ENCODE measurements at regions not wholly inside any gene's neighbourhood (a gene's known extent, or its start where the extent isn't known, plus 50 kb on each side); places are given as distances from the start of the nearest gene placed in this dataset.

DNA sequence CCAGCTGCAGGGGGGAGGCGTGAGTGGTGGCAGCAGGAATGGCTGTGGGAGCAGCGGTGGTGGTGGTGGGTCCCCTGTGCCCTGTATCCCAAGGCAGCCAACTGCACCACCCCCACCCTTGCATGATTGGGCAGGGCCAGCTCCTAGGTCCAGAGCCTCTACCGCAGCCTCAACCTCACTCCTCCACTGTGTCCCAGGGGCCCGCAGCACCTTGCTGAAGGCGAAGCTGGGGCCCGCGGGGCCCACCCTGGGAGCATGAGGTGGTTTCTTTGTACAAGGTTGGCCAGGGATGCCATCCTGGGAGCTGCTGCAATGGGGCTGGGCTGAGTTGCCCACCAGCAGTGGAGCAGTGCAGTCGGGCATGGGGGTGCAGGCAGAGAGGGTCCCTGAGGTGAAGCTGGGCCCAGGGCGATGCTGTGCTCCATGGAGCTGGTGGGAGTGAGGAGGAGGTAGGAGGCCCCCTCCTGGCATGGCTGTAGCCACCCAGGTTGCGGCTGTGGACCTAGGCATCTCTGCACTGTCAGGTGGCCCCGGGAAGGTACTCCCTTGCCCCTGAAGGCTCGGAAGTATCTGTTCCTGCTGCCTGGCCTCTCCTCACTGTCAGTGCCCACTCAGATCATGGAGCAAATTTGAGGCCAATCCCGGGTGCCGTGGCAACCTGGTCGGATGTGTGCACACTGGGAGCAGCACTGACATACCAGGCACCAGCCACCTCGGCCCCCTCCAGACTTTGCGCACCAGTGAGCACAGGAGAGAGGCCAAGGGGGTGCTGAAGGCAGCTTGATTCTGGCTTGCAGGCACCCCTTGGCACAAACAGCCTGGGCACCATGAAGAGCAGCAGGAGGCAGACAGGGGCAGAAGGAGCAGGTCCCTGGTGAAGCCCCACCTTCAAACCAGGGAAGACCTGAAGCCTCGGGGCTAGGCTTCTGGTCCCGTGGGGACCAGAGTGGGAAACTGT lies 60.2 kb upstream of the L3MBTL3 start:
- H3K36me3 ChIP-seq (ENCODE audit: control insufficient read depth in 4 of 4, insufficient read depth in 4 of 4, low read length in 4 of 4), result no peaks in the 10 kb centered on the region
- no peaks in the 10 kb centered on the region for H3K27me3 ChIP-seq (ENCODE audit: control insufficient read depth in 3 of 3, insufficient read depth in 3 of 3, low read length in 2 of 3)
- H3K4me1 ChIP-seq (ENCODE audit: control insufficient read depth in 5 of 5, insufficient read depth in 5 of 5, low read length in 5 of 5), result no peaks in the 10 kb centered on the region
- peaks cover 0 to 5% (median 0%) of the 10 kb centered on the region in 4 donors for H3K9me3 ChIP-seq (ENCODE audit: control insufficient read depth in 4 of 4, insufficient read depth in 3 of 4, low read length in 3 of 4)
- H3K4me3 ChIP-seq, result no peak overlapping the region
- TF ChIP-seq, protein P1, sequence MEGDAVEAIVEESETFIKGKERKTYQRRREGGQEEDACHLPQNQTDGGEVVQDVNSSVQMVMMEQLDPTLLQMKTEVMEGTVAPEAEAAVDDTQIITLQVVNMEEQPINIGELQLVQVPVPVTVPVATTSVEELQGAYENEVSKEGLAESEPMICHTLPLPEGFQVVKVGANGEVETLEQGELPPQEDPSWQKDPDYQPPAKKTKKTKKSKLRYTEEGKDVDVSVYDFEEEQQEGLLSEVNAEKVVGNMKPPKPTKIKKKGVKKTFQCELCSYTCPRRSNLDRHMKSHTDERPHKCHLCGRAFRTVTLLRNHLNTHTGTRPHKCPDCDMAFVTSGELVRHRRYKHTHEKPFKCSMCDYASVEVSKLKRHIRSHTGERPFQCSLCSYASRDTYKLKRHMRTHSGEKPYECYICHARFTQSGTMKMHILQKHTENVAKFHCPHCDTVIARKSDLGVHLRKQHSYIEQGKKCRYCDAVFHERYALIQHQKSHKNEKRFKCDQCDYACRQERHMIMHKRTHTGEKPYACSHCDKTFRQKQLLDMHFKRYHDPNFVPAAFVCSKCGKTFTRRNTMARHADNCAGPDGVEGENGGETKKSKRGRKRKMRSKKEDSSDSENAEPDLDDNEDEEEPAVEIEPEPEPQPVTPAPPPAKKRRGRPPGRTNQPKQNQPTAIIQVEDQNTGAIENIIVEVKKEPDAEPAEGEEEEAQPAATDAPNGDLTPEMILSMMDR (IDR thresholded peaks at IDR 0.05; ENCODE audit: control extremely low read depth, extremely low read depth), result no peak
- WGBS, 2 donors, result 91 to 94% methylated on average over 19 of the region's 19 CpGs
- DNase-seq (no peak), ATAC-seq (ENCODE audit: insufficient read depth, low FRiP score) (no peak)
- no peak overlapping the region for H3K9ac ChIP-seq (ENCODE audit: insufficient read depth in 1 of 2, low read length in 2 of 2)
- H3K27ac ChIP-seq (ENCODE audit: low read depth in 1 of 2, low read length in 1 of 2), result no peak overlapping the region

DNA sequence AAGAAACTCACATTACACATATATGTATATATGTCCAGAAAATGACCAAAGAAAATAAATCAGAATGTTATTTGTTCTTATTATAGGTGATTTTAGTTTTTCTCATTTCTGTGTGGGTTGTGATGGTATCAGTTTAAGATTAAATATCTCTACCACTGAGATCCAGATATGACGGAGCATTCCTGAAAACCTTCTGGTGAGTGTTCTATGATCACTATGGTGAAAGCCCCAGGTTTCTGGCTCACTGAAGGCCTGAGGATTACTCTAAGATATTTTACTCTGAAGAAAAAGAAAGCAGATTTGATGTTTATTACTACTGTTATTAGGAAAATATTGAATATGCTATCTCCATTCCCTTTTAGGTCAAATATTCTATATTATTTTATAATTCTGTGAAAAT lies 62.8 kb upstream of the L3MBTL3 start:
- no peak overlapping the region for H3K9ac ChIP-seq (ENCODE audit: insufficient read depth in 1 of 2, low read length in 2 of 2)
- TF ChIP-seq, protein P1 (IDR thresholded peaks at IDR 0.05; ENCODE audit: control extremely low read depth, extremely low read depth), result no peak
- DNase-seq, result no peak
- H3K27ac ChIP-seq (ENCODE audit: low read depth in 1 of 2, low read length in 1 of 2), result no peak overlapping the region
- no peaks in the 10 kb centered on the region for H3K4me1 ChIP-seq (ENCODE audit: control insufficient read depth in 5 of 5, insufficient read depth in 5 of 5, low read length in 5 of 5)
- ATAC-seq (ENCODE audit: insufficient read depth, low FRiP score), result no peak
- no peak overlapping the region for H3K4me3 ChIP-seq
- H3K9me3 ChIP-seq (ENCODE audit: control insufficient read depth in 4 of 4, insufficient read depth in 3 of 4, low read length in 3 of 4), result peaks cover 0 to 5% (median 0%) of the 10 kb centered on the region in 4 donors
- WGBS, 2 donors, result 91 to 95% methylated on average over 1 of the region's 1 CpG
- no peaks in the 10 kb centered on the region for H3K36me3 ChIP-seq (ENCODE audit: control insufficient read depth in 4 of 4, insufficient read depth in 4 of 4, low read length in 4 of 4)
- no peaks in the 10 kb centered on the region for H3K27me3 ChIP-seq (ENCODE audit: control insufficient read depth in 3 of 3, insufficient read depth in 3 of 3, low read length in 2 of 3)

DNA sequence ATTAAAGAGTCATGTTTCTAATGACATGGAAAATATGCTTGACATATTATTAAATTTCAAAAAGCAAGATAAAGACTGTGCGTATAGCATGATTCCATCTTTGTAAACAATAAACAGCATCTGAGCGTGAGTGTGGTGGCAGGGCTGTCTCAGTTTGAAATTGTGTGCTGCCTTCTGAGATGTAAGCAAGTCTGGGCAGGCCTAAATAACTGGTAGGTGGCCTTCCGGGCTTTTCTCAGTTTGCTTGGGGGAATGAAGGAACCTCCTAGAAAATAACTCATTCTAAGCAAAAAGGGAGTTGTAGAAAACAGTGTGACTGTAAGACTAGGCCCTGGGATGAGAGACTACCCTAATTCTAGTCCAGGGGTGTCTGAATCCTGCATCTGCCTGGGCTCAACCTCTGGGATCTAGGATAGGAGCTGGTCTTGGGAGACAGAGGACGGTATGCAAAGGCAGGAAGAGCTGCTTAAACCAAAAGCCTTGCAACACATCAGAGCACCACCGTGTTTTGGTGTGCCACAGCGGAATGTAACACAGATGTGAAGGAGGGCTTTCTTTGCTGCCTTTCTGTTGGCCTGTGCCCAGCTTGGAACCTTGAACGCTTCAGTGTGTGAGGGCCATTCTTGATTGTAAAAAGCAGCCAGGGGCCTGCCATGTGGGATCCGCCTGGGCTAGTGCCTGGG lies 63.5 kb upstream of the L3MBTL3 start:
- peaks cover 0 to 5% (median 0%) of the 10 kb centered on the region in 4 donors for H3K9me3 ChIP-seq (ENCODE audit: control insufficient read depth in 4 of 4, insufficient read depth in 3 of 4, low read length in 3 of 4)
- no peak overlapping the region for H3K27ac ChIP-seq (ENCODE audit: low read depth in 1 of 2, low read length in 1 of 2)
- no peaks in the 10 kb centered on the region for H3K36me3 ChIP-seq (ENCODE audit: control insufficient read depth in 4 of 4, insufficient read depth in 4 of 4, low read length in 4 of 4)
- DNase-seq (no peak), ATAC-seq (ENCODE audit: insufficient read depth, low FRiP score) (no peak)
- 82 to 85% methylated on average over 8 of the region's 8 CpGs for WGBS, 2 donors
- H3K27me3 ChIP-seq (ENCODE audit: control insufficient read depth in 3 of 3, insufficient read depth in 3 of 3, low read length in 2 of 3), result no peaks in the 10 kb centered on the region
- H3K9ac ChIP-seq (ENCODE audit: insufficient read depth in 1 of 2, low read length in 2 of 2), result no peak overlapping the region
- TF ChIP-seq, protein P1 (IDR thresholded peaks at IDR 0.05; ENCODE audit: control extremely low read depth, extremely low read depth), result no peak
- no peaks in the 10 kb centered on the region for H3K4me1 ChIP-seq (ENCODE audit: control insufficient read depth in 5 of 5, insufficient read depth in 5 of 5, low read length in 5 of 5)
- H3K4me3 ChIP-seq, result no peak overlapping the region
